SK-N-SH (cell line): ENCODE measurements at regions not wholly inside any gene's neighbourhood (a gene's known extent, or its start where the extent isn't known, plus 50 kb on each side); places are given as distances from the start of the nearest gene placed in this dataset.

Experiments
- CTCF ChIA-PET: fragments of 300-600, 350-600 bp; formaldehyde crosslinking; extraction: SDS; loops from one replicate; lab custom pipeline; 2021; lab: Yijun Ruan, JAX
- POLR2A ChIA-PET: fragments of 350-600 bp; sonication (Branson Sonifier 250); formaldehyde crosslinking; extraction: SDS; loops from one replicate; lab custom pipeline; 2020; ENCODE audit warnings: antibody characterized with exemption, inconsistent platforms; lab: Yijun Ruan, JAX
- DNase-seq: peaks from one replicate; pipeline ENCODE4 v3.0.0; 2012
- H2AFZ ChIP-seq: fragments of 200-600 bp; sonication (generic); 2 replicates; pipeline ENCODE4 v1.8.1; 2016; ENCODE audit warnings: antibody characterized with exemption, mild to moderate bottlenecking, low read depth
- H3F3A ChIP-seq: fragments of 200-600 bp; sonication (generic); replicated peaks from 2 replicates; pipeline ENCODE3; 2016; ENCODE audit warnings: antibody characterized with exemption, mild to moderate bottlenecking; ENCODE audit not compliant: insufficient read depth
- H3K27ac ChIP-seq, 2 experiments: fragments of 200-500 bp in 1 of 2; fragments of 200-600 bp in 1 of 2; sonication (Bioruptor generic) in 1 of 2; sonication (generic), shearing (Covaris generic) in 1 of 2; 2 replicates each; pipeline versions ENCODE4 v1.5.1 to v1.6.1; 2014 to 2016; ENCODE audit warnings: low read depth in 2 of 2, inconsistent platforms in 1 of 2, low read length in 1 of 2, mild to moderate bottlenecking in 1 of 2, mixed read lengths in 1 of 2
- H3K27me3 ChIP-seq: fragments of 200-600 bp; sonication (generic), shearing (Covaris generic); 2 replicates; pipeline ENCODE4 v1.6.1; 2016; ENCODE audit warnings: mixed run types; ENCODE audit not compliant: insufficient read depth
- H3K36me3 ChIP-seq, 2 experiments: fragments of 200-500 bp in 1 of 2; fragments of 200-600 bp in 1 of 2; sonication (Bioruptor generic) in 1 of 2; sonication (generic) in 1 of 2; replicated peaks in 1 of 2; 2 replicates each; pipeline versions ENCODE3 to v1.5.1; 2014 to 2016; ENCODE audit warnings: low read length in 1 of 2, mild to moderate bottlenecking in 1 of 2; ENCODE audit not compliant: insufficient read depth in 2 of 2, control insufficient read depth in 1 of 2
- H3K4me1 ChIP-seq, 2 experiments: fragments of 200-500 bp in 1 of 2; fragments of 200-600 bp in 1 of 2; sonication (Bioruptor generic) in 1 of 2; sonication (generic), shearing (Covaris generic) in 1 of 2; 2 replicates each; pipeline versions ENCODE4 v1.5.1 to v1.6.1; 2014 to 2016; ENCODE audit warnings: low read depth in 1 of 2, low read length in 1 of 2, mixed run types in 1 of 2; ENCODE audit not compliant: insufficient read depth in 2 of 2, control insufficient read depth in 1 of 2
- H3K4me2 ChIP-seq: fragments of 200-600 bp; sonication (generic), shearing (Covaris generic); 2 replicates; pipeline ENCODE4 v1.6.1; 2017; ENCODE audit warnings: mixed run types
- H3K4me3 ChIP-seq, 2 experiments: fragments of 200-500 bp in 1 of 2; fragments of 200-600 bp in 1 of 2; sonication (Bioruptor generic) in 1 of 2; sonication (generic), shearing (Covaris generic) in 1 of 2; 2 replicates each; pipeline versions ENCODE4 v1.5.1 to v1.8.1; 2014 to 2016; ENCODE audit warnings: low read depth in 2 of 2, inconsistent platforms in 1 of 2, low read length in 1 of 2, mild to moderate bottlenecking in 1 of 2, mixed read lengths in 1 of 2, moderate library complexity in 1 of 2
- H3K79me2 ChIP-seq: fragments of 200-600 bp; sonication (generic); 2 replicates; pipeline ENCODE4 v1.8.1; 2017; ENCODE audit warnings: mild to moderate bottlenecking; ENCODE audit not compliant: insufficient read depth
- H3K9ac ChIP-seq: fragments of 200-600 bp; sonication (generic); 2 replicates; pipeline ENCODE4 v1.6.1; 2017; ENCODE audit warnings: mixed run types
- H3K9me2 ChIP-seq: fragments of 200-600 bp; sonication (generic); 2 replicates; pipeline ENCODE4 v1.6.1; 2017; ENCODE audit warnings: mixed run types
- H3K9me3 ChIP-seq: fragments of 200-600 bp; sonication (generic); 2 replicates; pipeline ENCODE4 v1.6.1; 2017; ENCODE audit warnings: mixed run types, mild to moderate bottlenecking, moderate library complexity
- H4K20me1 ChIP-seq: fragments of 200-600 bp; sonication (generic); 2 replicates; pipeline ENCODE4 v1.6.1; 2017; ENCODE audit warnings: mild to moderate bottlenecking, mixed run types; ENCODE audit not compliant: insufficient read depth
- EZH2phosphoT487 ChIP-seq: fragments of 200-600 bp; sonication (generic); IDR thresholded peaks from 2 replicates; pipeline ENCODE4 v1.6.1; 2017; ENCODE audit warnings: low read depth, mixed run types, mild to moderate bottlenecking, antibody characterized with exemption, moderate library complexity, borderline replicate concordance
- GABPA ChIP-seq: IDR thresholded peaks from 2 replicates; pipeline ENCODE4 v1.4.0; 2012; ENCODE audit warnings: low read depth, mild to moderate bottlenecking
- IRF3 ChIP-seq: fragments of 150-350 bp; IDR thresholded peaks from 2 replicates; pipeline ENCODE4 v1.6.1; 2016; ENCODE audit warnings: mild to moderate bottlenecking, low read depth, low read length
- JUND ChIP-seq: IDR thresholded peaks from 2 replicates; pipeline ENCODE4 v1.4.0; 2012
- MXI1 ChIP-seq: IDR thresholded peaks from 2 replicates; pipeline ENCODE4 v1.6.1; 2012; ENCODE audit warnings: mild to moderate bottlenecking, low read depth, low read length, improper control_type of control experiment
- NRF1 ChIP-seq: IDR thresholded peaks from 2 replicates; pipeline ENCODE4 v1.6.1; 2012; ENCODE audit warnings: low read depth, mild to moderate bottlenecking, low read length
- RXRA ChIP-seq: IDR thresholded peaks from 2 replicates; pipeline ENCODE4 v1.4.0; 2012; ENCODE audit warnings: low read depth, mild to moderate bottlenecking, borderline replicate concordance
- TCF12 ChIP-seq: IDR thresholded peaks from 2 replicates; pipeline ENCODE4 v1.4.0; 2012
- TEAD4 ChIP-seq: IDR thresholded peaks from 2 replicates; pipeline ENCODE4 v1.4.0; 2012; ENCODE audit warnings: mild to moderate bottlenecking, borderline replicate concordance; ENCODE audit not compliant: insufficient read depth
- ZBTB33 ChIP-seq: IDR thresholded peaks from 2 replicates; pipeline ENCODE4 v1.4.0; 2012; ENCODE audit warnings: low read depth, borderline replicate concordance
- WGBS: methylation state at CpG from one replicate; pipeline ENCODE4 v1.1.6; 2017; ENCODE audit warnings: low lambda C conversion rate; 5-methylcytosine and 5-hydroxymethylcytosine counted together
- TF ChIP-seq, protein P1 (sequence below): IDR thresholded peaks from 2 replicates; pipeline ENCODE4 v1.4.0; 2012; ENCODE audit warnings: low read depth
- TF ChIP-seq, protein P2 (sequence below): fragments of 200-600 bp; sonication (generic); IDR thresholded peaks from 2 replicates; pipeline ENCODE4 v1.6.1; 2017; ENCODE audit warnings: antibody characterized with exemption, mild to moderate bottlenecking, moderate library complexity

DNA sequence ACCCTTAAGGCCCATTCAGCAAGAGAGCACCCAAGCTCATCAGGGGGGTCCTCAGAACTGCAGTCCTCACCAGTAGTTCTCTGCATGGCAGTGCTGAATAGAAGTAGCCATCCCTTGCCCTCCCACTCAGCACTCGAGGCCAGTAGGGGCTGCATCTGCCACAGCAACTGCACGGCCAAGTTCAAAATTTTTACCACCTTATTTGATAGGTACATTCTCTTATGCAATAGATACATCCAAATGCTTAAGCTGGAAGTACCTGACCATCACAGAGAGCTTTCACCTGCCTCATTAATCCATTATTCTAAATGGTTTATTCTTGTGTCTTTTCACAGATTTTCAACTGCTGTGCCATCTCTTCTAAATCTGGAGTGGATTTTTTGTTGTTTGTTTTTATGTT lies 1307.4 kb downstream of the SLITRK5 start:
- 17% methylated on average over 2 of the region's 2 CpGs for WGBS
- CTCF ChIA-PET = no interaction called here
- H3K36me3 ChIP-seq = no peaks in the 10 kb centered on the region

More for the DNA sequence above, 1307.4 kb downstream of the SLITRK5 start:
- Histone ChIP-seq H3K79me2 (no peaks in the 10 kb centered on the region), H3K27me3 (no peaks in the 10 kb centered on the region), H3K9me3 (no peaks in the 10 kb centered on the region), H3K9ac (no peak overlapping the region), H4K20me1 (no peaks in the 10 kb centered on the region), H2AFZ (no peak overlapping the region), H3K9me2 (no peaks in the 10 kb centered on the region), H3K4me3 (no peak overlapping the region), H3K4me1 (no peaks in the 10 kb centered on the region), H3K4me2 (no peak overlapping the region), H3K27ac (no peak overlapping the region), H3F3A (no peaks in the 10 kb centered on the region)
- no peak for DNase-seq
- TF ChIP-seq MXI1 (no peak), RXRA (no peak), ZBTB33 (no peak), TEAD4 (no peak), IRF3 (no peak), GABPA (no peak), NRF1 (no peak), JUND (no peak), TCF12 (no peak), EZH2phosphoT487 (no peak)
- TF ChIP-seq, protein P1, sequence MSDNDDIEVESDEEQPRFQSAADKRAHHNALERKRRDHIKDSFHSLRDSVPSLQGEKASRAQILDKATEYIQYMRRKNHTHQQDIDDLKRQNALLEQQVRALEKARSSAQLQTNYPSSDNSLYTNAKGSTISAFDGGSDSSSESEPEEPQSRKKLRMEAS = no peak
- TF ChIP-seq, protein P2, sequence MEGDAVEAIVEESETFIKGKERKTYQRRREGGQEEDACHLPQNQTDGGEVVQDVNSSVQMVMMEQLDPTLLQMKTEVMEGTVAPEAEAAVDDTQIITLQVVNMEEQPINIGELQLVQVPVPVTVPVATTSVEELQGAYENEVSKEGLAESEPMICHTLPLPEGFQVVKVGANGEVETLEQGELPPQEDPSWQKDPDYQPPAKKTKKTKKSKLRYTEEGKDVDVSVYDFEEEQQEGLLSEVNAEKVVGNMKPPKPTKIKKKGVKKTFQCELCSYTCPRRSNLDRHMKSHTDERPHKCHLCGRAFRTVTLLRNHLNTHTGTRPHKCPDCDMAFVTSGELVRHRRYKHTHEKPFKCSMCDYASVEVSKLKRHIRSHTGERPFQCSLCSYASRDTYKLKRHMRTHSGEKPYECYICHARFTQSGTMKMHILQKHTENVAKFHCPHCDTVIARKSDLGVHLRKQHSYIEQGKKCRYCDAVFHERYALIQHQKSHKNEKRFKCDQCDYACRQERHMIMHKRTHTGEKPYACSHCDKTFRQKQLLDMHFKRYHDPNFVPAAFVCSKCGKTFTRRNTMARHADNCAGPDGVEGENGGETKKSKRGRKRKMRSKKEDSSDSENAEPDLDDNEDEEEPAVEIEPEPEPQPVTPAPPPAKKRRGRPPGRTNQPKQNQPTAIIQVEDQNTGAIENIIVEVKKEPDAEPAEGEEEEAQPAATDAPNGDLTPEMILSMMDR = no peak
- POLR2A ChIA-PET = no interaction called here
